Upper lobe of left lung (tissue), 6 donors: ENCODE measurements at regions not wholly inside any gene's neighbourhood (a gene's known extent, or its start where the extent isn't known, plus 50 kb on each side); places are given as distances from the start of the nearest gene placed in this dataset.
A peak's percentile ranks its signal among the peaks of the same experiment; 100 is the strongest.

ENCODE experiments used
- ATAC-seq, 2 donors: fragments of 200-7000 bp; cut with Tn5 transposase; one replicate each; pipeline ENCODE4 v1.9.1; 2022; ENCODE audit warnings: mild to moderate bottlenecking in 2 of 2, moderate library complexity in 2 of 2; ENCODE audit not compliant: low FRiP score in 2 of 2
- DNase-seq, 2 donors: peaks; one replicate each; pipeline ENCODE4 v3.0.0-alpha.2; 2019 to 2020
- H3K27ac ChIP-seq, 4 donors: fragments of 200-600 bp; sonication (generic); one replicate each; pipeline ENCODE4 v1.5.1; 2016 to 2019
- H3K27me3 ChIP-seq, 4 donors: fragments of 200-600 bp; sonication (generic); one replicate each; pipeline ENCODE4 v1.5.1; 2017 to 2019
- H3K36me3 ChIP-seq, 4 donors: fragments of 200-600 bp; sonication (generic); one replicate each; pipeline ENCODE4 v1.5.1; 2016 to 2019
- H3K4me1 ChIP-seq, 4 donors: fragments of 200-600 bp; sonication (generic); one replicate each; pipeline ENCODE4 v1.5.1; 2018 to 2019
- H3K4me3 ChIP-seq, 4 donors: fragments of 200-600 bp; sonication (generic); one replicate each; pipeline ENCODE4 v1.5.1; 2017 to 2019; ENCODE audit warnings: mild to moderate bottlenecking in 2 of 4, moderate library complexity in 1 of 4
- H3K9me3 ChIP-seq, 4 donors: fragments of 200-600 bp; sonication (generic); one replicate each; pipeline ENCODE4 v1.5.1; 2018 to 2019
- EP300 ChIP-seq, 4 donors: sonication (generic); formaldehyde crosslinking; IDR thresholded peaks; one replicate each; pipeline ENCODE4 v1.5.1; 2017; ENCODE audit warnings: antibody characterized with exemption in 4 of 4, control low read depth in 2 of 4
- POLR2A ChIP-seq, 4 donors: fragments of 450-650 bp; IDR thresholded peaks; one replicate each; pipeline ENCODE4 v1.5.1; 2016 to 2017; ENCODE audit warnings: antibody characterized with exemption in 4 of 4, mild to moderate bottlenecking in 2 of 4
- POLR2AphosphoS5 ChIP-seq, 2 donors: sonication (generic); formaldehyde crosslinking; IDR thresholded peaks; one replicate each; pipeline ENCODE4 v1.5.1; 2017; ENCODE audit warnings: antibody characterized with exemption in 2 of 2
- WGBS, 2 donors: methylation state at CpG; one replicate each; pipeline ENCODE4 v1.1.5; 2017 to 2018; 5-methylcytosine and 5-hydroxymethylcytosine counted together
- TF ChIP-seq, protein P1 (sequence below), 6 experiments: fragments of 450-650 bp in 4 of 6; fragments of 200-600 bp in 2 of 6; sonication (generic) in 2 of 6; IDR thresholded peaks; one replicate each; pipeline ENCODE4 v1.5.1; 2016 to 2019; ENCODE audit warnings: antibody characterized with exemption in 6 of 6
- donor health status: DM: no; HTN: no; CAD: no; lungs with moderate emphysema.
- donor health status: DM: no; HTN: yes; CAD: no; lungs with severe emphysema.

GRCh38 chr10:125368146-125368545 lies 207.8 kb upstream of the CTBP2 start:
- Histone ChIP-seq H3K27me3 (no peaks in the 10 kb centered on the region), H3K4me1 (no peaks in the 10 kb centered on the region), H3K9me3 (peaks cover 0 to 5% (median 0%) of the 10 kb centered on the region in 4 donors), H3K36me3 (no peaks in the 10 kb centered on the region), H3K27ac (no peak overlapping the region), H3K4me3 (no peak overlapping the region)
- TF ChIP-seq EP300 (IDR thresholded peaks at IDR 0.05) (no peak), POLR2A (IDR thresholded peaks at IDR 0.05) (no peak), POLR2AphosphoS5 (IDR thresholded peaks at IDR 0.05) (no peak)
- ATAC-seq (no peak), DNase-seq (no peak)
- WGBS, 2 donors = 83 to 95% methylated on average over 1 of the region's 1 CpG

GRCh38 chr10:125363791-125364190 lies 203.4 kb upstream of the CTBP2 start:
- no peaks in the 10 kb centered on the region for H3K27me3 ChIP-seq
- ATAC-seq (no peak), DNase-seq (no peak)
- no peaks in the 10 kb centered on the region for H3K36me3 ChIP-seq
- no peak overlapping the region for H3K4me3 ChIP-seq
- no peaks in the 10 kb centered on the region for H3K4me1 ChIP-seq
- no peak overlapping the region for H3K27ac ChIP-seq
- TF ChIP-seq POLR2AphosphoS5 (IDR thresholded peaks at IDR 0.05) (no peak), EP300 (IDR thresholded peaks at IDR 0.05) (no peak), POLR2A (IDR thresholded peaks at IDR 0.05) (no peak)
- TF ChIP-seq, protein P1, sequence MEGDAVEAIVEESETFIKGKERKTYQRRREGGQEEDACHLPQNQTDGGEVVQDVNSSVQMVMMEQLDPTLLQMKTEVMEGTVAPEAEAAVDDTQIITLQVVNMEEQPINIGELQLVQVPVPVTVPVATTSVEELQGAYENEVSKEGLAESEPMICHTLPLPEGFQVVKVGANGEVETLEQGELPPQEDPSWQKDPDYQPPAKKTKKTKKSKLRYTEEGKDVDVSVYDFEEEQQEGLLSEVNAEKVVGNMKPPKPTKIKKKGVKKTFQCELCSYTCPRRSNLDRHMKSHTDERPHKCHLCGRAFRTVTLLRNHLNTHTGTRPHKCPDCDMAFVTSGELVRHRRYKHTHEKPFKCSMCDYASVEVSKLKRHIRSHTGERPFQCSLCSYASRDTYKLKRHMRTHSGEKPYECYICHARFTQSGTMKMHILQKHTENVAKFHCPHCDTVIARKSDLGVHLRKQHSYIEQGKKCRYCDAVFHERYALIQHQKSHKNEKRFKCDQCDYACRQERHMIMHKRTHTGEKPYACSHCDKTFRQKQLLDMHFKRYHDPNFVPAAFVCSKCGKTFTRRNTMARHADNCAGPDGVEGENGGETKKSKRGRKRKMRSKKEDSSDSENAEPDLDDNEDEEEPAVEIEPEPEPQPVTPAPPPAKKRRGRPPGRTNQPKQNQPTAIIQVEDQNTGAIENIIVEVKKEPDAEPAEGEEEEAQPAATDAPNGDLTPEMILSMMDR (IDR thresholded peaks at IDR 0.05) = no peak
- H3K9me3 ChIP-seq = peaks cover 0 to 5% (median 0%) of the 10 kb centered on the region in 4 donors

- Histone ChIP-seq H3K27ac (no peak overlapping the region), H3K27me3 (no peaks in the 10 kb centered on the region), H3K36me3 (no peaks in the 10 kb centered on the region), H3K9me3 (peaks cover 0 to 5% (median 0%) of the 10 kb centered on the region in 4 donors), H3K4me3 (no peak overlapping the region), H3K4me1 (no peaks in the 10 kb centered on the region)
- DNase-seq (no peak), ATAC-seq (no peak)
- TF ChIP-seq POLR2A (IDR thresholded peaks at IDR 0.05) (no peak), POLR2AphosphoS5 (IDR thresholded peaks at IDR 0.05) (no peak), EP300 (IDR thresholded peaks at IDR 0.05) (no peak)
- TF ChIP-seq, protein P1 (IDR thresholded peaks at IDR 0.05) = no peak
- 95 to 99% methylated on average over 2 of the region's 2 CpGs for WGBS, 2 donors
Observed at GRCh38 chr10:125362950-125363349, 202.6 kb upstream of the CTBP2 start.

GRCh38 chr10:125359401-125359800 lies 199.0 kb upstream of the CTBP2 start:
- H3K36me3 ChIP-seq = no peaks in the 10 kb centered on the region
- DNase-seq (no peak), ATAC-seq (no peak)
- H3K27me3 ChIP-seq = no peaks in the 10 kb centered on the region
- H3K27ac ChIP-seq = no peak overlapping the region
- H3K4me1 ChIP-seq = no peaks in the 10 kb centered on the region
- TF ChIP-seq POLR2AphosphoS5 (IDR thresholded peaks at IDR 0.05) (no peak), EP300 (IDR thresholded peaks at IDR 0.05) (no peak), POLR2A (IDR thresholded peaks at IDR 0.05) (no peak)
- TF ChIP-seq, protein P1 (IDR thresholded peaks at IDR 0.05) = no peak
- peaks cover 0 to under 1% (median 0%) of the 10 kb centered on the region in 4 donors for H3K9me3 ChIP-seq
- no peak overlapping the region for H3K4me3 ChIP-seq

DNA sequence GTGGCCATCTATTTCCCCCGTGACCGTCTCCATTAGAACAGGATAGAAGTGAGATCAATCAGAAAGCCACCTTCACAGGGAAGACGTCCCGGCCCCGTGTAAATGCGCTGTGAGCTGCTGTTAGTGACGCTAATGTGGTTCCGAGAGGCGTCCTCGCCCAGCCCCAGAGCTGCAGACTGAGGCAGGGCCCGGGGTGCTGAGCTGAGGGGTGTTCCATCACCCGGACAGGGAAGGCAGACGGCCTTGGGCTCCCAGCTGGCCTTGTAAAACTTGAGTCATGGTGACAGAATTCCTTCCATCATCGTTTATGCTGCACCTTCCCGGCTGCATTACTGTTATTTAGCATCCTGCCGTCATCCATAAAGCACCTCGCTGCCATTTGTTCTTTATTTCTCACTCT lies 195.3 kb upstream of the CTBP2 start:
- DNase-seq (peak in 1 of 2 donors; percentile 19), ATAC-seq (no peak)
- H3K36me3 ChIP-seq = no peaks in the 10 kb centered on the region
- H3K4me1 ChIP-seq = no peaks in the 10 kb centered on the region
- WGBS, 2 donors = 74 to 77% methylated on average over 16 to 17 of the region's 17 CpGs
- H3K9me3 ChIP-seq = no peaks in the 10 kb centered on the region
- no peaks in the 10 kb centered on the region for H3K27me3 ChIP-seq
- no peak overlapping the region for H3K27ac ChIP-seq
- TF ChIP-seq, protein P1 (IDR thresholded peaks at IDR 0.05) = no peak
- TF ChIP-seq POLR2A (IDR thresholded peaks at IDR 0.05) (no peak), POLR2AphosphoS5 (IDR thresholded peaks at IDR 0.05) (no peak)
- no peak overlapping the region for H3K4me3 ChIP-seq
